GM10266 (cell line): ENCODE measurements at regions not wholly inside any gene's neighbourhood (a gene's known extent, or its start where the extent isn't known, plus 50 kb on each side); places are given as distances from the start of the nearest gene placed in this dataset.

Source experiments
- DNase-seq: peaks from one replicate; pipeline ENCODE4 v3.0.0; 2012; ENCODE audit errors: extremely low spot score
- TF ChIP-seq, protein P1 (sequence below): IDR thresholded peaks from 2 replicates; pipeline ENCODE4 v1.5.1; 2012; ENCODE audit warnings: mild to moderate bottlenecking, low read depth; ENCODE audit not compliant: control insufficient read depth, insufficient read depth; ENCODE audit errors: missing control alignments

DNA sequence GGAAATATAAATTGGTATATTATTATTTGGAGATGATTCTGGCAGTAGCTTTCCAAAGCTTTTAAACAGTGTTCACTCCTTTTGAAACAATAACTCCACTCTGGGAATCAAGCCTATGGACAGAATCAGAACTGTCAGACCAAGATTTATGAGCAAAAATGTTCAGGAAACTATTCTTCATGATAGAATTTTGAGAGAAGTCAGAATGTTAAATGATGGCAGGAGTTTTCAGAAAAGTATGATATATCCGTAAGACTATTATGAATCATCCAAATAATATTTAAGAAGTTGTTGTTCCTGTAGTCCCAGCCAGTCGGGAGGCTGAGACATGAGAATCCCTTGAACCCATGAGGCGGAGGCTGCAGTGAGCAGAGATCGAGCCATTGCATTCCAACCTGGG is 50.5 kb upstream of the ADGRG2 start:
- no peak for DNase-seq
- TF ChIP-seq, protein P1, sequence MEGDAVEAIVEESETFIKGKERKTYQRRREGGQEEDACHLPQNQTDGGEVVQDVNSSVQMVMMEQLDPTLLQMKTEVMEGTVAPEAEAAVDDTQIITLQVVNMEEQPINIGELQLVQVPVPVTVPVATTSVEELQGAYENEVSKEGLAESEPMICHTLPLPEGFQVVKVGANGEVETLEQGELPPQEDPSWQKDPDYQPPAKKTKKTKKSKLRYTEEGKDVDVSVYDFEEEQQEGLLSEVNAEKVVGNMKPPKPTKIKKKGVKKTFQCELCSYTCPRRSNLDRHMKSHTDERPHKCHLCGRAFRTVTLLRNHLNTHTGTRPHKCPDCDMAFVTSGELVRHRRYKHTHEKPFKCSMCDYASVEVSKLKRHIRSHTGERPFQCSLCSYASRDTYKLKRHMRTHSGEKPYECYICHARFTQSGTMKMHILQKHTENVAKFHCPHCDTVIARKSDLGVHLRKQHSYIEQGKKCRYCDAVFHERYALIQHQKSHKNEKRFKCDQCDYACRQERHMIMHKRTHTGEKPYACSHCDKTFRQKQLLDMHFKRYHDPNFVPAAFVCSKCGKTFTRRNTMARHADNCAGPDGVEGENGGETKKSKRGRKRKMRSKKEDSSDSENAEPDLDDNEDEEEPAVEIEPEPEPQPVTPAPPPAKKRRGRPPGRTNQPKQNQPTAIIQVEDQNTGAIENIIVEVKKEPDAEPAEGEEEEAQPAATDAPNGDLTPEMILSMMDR, result no peak

DNA sequence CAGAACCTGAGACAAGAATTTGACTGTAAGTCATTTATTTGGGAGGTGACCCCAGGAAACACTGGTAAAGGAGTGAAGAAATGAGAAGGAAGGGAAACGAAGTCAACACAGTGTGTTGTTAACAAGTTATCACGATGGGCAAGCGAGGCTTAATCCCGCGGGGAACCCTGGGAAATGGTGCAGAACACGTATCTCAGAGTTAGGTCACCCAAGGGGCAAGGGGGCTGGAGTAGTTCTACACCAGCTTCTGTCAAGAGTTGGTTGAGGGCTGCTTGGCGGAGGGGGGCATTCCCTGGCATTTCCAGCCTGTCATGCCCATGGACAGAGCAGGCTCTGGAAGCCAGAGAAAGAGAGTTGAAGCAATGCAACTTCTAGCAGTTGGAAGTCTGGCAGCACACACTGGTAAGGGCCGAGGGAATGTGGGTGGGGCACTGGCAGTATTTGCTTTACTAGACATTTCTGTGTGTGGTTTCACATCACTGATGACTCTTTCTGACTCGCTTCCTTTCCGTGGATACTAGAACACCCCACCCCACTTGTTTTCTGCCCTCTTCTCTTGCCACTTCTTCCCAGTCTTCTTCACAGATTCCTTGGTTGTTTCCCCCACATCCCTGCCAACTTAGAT is 52.2 kb upstream of the ADGRG2 start:
- TF ChIP-seq, protein P1, result no peak
- no peak for DNase-seq

DNA sequence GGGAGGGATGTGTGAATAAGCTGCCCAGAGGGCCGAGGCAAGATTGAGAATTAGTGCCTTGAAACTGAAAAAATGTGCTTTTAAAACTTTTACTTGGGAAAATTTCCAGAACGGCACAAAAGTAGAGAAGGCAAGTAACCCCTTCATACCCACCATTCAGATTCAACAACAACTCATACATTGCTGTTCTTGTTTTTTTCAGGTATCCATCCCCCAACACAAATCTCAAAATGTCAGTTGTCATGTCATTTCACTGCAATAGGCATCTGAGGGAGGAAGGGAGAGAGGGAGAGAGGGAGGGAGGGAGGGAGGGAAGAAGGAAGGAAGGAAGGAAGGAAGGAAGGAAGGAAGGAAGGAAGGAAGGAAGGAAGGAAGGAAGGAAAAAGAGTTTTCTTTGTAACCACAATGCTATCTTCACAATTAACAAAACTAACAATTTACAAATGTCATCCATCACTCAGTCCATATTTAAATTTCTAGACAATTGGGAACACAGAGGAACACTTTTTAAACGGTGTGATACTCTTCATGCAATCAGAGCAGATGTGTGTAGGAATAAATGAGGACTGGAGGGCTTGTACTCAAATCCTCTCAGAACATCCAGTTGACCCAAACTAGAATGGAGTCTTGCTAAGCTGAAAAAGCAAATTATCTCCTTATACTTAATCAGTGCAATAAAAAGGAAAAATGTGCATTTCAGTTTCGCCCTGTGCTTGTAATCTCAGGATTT is 54.8 kb upstream of the ADGRG2 start:
- TF ChIP-seq, protein P1, result no peak
- DNase-seq, result no peak

DNA sequence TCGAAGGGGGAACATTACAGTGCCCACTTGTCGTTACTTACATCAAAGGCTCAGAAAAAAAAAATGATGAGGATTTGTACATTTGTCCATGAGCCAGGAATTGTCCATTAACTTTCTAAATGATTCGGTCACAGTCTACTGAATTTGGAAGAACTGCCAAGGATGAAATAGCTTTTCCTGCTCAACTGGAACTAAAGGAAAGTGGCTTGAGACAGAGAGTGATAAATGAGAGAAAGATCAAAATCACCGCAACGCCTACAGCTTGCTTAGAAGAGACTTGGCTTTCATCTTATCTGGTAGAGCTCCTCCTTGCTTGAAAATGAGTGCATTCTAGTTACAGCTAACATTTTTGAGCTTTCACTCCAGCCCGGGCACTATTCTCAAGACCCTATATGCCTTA is 55.5 kb upstream of the ADGRG2 start:
- DNase-seq, result no peak
- TF ChIP-seq, protein P1, result no peak

DNA sequence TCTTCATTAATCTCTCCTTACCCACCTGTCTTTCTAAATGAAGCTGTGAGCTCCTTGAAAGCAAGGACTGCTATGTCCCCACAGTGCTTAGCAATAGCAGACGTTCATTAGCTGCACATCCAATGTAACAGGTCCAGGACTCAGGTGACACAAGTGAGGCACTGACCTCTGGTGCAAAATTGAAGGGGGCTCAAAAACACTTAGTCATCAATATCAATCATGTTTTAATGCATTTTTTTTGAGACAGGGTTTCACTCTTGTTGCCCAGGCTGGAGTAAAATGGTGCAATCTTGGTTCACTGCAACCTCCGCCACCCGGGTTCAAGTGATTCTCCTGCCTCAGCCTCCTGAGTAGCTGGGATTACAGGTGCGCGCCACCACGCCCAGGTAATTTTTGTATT is 56.1 kb upstream of the ADGRG2 start:
- TF ChIP-seq, protein P1, result no peak
- DNase-seq, result no peak

DNA sequence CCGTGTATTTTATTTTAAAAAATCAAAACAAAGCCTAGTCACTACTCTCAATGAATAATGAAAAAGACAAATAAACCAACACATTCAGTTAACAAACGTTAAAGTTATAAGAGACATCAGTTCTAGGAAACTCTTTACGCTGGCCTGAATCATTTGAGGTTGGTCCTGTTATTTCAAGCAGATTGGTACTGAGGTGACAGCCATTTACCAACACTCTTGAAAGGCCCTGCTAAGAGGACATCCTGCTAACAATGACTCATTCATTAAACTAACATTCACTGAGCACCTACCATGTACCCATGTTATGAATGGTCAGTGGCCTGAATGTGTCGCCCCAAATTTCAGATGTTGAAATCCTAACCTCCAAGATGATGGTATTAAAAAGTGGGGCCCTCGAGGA is 57.1 kb upstream of the ADGRG2 start:
- TF ChIP-seq, protein P1, result no peak
- DNase-seq, result no peak

DNA sequence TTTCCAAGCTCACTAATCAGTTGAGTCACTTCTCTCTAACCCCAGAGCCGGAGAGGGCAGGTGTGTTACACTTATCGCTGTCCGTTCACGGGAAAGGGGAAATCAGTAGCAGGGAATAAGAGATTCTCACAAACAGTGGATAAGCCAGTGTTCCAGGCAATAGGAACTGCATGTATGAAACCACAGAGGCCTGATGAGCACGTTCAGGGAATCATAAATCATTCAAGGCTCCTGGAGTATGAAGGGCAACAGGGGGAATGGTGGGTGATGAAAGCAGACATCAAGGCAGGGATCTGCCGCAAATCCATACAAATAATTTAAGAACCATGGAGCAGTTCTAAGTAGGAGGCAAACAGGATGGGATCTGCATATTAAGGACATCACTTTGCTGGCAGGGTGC is 59.1 kb upstream of the ADGRG2 start:
- TF ChIP-seq, protein P1, result no peak

More for the DNA sequence above, 59.1 kb upstream of the ADGRG2 start:
- no peak for DNase-seq
